GM18909 (cell line): ENCODE measurements at regions not wholly inside any gene's neighbourhood (a gene's known extent, or its start where the extent isn't known, plus 50 kb on each side); places are given as distances from the start of the nearest gene placed in this dataset.
A peak's percentile ranks its signal among the peaks of the same experiment; 100 is the strongest.
"Not testable (repeated sequence)": the region's sequence is repeated elsewhere in the genome, so short reads cannot be mapped to it uniquely, and the experiment has no call there.

Source experiments
- ATAC-seq: cut with Tn5 transposase; IDR thresholded peaks from one replicate; pipeline ENCODE4 v1.9.1; 2021; ENCODE audit warnings: mild to moderate bottlenecking; ENCODE audit not compliant: unreplicated experiment, poor library complexity

DNA sequence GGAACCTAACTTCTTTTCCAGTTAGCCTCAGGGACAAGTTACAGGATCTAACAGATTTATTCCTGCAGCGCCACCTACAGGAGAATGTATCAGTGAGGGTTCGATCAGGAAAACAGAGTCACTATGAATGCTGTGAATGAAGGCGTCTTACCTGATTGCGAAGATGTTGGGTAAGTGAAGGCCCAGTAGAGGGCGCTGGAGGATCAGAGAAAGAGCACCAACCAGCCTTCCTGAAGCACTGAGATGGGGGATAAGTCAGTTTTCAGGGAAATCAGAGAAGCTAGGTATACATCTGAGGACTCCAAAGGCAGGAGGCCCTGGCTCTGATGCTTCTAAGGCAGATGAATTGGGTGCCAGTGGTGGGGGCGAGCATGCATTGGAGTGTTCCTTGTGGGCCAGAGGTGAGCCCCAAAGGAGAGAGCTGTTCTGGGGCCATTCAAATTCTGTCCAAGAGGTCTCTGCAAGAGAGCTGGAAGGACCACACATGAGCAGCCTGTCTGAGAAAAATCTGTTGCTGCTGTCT is 169.9 kb upstream of the AADAT start:
- peak; percentile 99 for ATAC-seq

DNA sequence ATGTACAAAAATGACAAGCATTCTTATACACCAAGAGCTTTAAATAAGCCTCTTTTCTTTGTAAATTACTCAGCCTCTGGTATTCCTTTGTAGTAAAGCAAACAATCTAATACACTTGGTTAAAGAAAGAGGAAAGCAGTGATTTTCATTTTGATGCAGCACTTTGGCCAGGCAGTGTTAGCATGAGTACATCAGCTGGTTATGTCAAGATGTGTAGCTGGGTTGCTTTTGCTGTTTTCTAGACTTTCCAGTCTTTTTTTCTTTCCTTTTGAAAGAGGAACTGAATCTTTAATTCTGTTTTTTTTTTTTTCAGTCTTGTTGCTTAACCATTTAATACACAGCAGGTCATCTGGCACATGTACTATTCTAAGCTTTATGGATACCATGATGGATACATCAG is 167.1 kb upstream of the AADAT start:
- ATAC-seq: no peak

DNA sequence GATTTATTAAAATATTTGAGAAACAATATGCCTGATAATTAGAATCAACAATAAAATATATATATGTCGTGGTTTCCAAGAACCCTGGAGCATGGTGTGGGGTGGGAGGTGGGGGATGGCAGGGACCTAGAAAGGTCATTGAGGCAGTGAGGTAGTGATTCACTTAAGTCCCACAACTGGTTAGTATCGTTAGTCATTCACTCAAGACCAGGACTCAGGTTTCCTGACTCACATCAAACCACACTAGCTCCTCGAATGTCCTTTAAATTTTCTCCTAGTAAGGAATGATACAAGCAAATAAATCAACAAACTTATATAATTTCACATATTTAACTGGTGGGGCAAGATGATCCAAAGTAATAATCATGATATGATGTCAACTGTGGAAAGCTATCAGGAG is 158.8 kb upstream of the AADAT start:
- no peak for ATAC-seq

DNA sequence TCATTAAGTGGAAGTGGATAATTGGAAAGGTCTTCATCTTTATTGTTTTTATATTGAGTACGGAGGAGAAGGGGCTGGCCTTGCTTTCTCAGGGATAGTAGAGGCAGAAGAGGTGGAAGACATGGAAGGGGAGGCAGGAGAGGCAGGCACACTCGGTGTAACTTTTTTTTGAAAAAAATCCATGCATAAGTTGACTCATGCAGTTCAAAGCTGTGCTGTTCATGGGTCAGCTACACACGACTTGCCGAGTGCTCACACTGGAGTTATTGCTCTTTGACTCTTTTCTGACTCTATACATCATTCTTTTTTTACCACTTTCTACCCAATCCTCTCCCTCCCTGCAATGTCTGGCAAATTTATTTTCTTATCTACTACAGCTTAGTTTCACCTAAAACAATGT is 158.3 kb upstream of the AADAT start:
- ATAC-seq: no peak

DNA sequence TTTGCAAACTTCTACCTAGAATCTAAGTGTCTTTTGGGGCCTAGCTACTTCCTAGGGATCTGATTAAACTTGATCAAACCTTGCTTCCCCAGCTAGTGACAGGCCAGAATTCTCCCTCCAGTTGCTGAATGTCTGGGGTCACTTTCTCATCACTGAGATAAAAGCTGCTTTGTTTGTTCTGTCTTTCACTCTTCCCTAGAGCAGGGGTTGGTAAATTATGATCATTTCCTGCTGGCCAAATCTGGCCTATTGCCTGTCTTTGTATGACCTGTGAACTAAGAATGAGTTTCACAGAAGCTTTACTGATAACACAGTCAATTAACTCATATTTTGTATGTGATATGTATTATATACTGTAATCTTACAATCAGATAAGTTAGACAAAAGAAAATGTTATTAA is 157.8 kb upstream of the AADAT start:
- no peak for ATAC-seq

DNA sequence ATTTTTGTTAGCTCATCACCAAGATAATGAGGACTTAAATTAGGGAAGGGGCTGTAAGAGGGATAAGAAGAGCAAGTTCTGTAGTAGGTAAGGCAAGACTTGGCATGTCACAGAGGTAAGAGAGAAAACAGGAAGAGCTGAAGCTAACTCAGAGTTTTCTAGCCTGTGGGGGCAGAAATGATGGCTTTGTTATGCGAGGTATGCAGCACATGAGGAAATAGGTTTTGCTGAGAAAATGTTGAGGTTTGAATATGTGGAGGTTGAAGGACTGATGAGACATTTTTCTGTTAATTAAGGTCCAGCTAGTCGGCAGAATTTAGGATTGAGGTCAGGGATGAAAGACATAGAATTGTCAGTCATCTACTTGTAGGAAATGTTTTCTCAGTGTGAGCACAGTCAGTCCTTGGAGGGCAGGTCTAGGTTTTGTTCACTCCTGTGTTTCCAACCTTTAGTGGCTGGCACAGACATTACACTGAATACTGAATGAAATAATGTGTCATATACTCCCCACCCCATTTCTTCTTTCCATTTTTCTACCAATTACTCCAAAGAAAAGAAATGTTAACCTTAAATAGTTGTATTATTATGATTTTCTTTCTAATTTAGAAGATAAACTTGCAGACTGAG is 154.0 kb upstream of the AADAT start:
- no peak for ATAC-seq

DNA sequence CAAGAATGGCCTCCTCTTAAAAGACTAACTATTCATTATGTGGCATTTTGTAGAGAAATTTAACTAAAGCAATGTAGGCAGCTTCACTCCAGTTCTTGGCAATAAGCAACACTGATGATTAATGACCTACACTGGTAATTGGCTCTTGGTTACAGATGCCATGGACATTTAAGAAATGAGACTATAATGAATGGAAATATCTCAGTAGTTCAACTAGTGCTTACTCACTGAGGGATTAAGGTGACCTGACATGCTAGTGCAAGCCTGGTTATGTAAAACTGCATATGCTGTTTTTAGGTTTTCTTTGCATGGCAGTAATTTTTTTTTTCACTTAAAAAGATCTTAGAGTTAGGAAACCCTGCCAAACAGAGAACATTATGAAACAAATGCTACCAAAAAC is 152.7 kb upstream of the AADAT start:
- ATAC-seq: no peak

DNA sequence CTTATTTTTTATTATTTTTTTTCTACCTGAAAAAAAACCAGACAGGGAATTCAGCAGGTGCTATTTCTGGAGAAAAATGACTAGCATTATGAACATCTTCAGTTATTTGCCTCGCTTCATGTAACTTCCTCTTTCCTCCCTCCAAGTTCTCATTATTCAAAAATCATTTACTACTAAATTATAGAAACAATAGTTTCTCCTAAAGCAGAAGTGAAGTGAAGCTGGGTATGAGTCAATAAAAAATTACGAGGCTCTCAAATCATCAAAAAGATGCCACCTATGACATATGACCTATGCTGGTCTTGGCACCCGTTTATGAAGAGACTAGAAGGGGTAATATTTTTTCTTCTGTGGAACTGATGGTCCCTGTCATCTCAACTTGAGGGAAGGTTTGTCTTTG is 145.0 kb upstream of the AADAT start:
- no peak for ATAC-seq

DNA sequence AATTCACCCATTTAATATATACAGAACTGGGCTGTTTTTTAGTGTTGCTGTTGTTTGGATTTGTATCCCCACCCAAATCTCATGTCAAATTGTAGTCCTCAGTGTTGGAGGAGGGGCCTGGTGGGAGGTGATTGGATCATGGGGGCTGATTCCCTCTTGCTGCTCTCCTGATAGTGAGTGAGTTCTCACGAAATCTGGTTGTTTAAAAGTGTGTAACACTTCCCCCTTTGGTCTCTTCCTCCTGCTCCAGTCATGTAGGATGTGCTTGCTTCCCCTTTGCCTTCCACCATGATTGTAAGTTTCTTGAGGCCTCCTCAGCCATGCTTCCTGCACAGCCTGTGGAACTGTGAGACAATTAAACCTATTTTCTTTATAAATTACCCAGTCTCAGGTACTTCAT is 141.6 kb upstream of the AADAT start:
- ATAC-seq: no peak

DNA sequence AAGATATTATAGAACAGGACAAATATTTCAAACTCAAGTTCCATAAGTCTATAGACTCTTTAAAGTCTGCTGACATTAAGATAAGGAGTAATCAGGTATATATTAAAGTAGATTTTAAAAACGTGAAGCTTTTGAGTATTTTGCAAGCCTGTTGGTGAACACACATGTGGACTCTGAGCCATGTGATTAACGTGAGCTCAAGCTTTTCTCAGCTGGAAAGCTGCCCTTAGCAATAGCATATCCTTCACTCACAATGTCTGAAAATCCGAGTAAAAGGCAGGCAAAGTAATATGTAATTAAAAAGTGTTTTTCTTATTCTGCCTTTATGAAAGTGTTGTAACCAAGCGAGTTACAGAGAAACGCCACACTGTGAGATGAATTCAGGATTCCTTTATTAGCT is 140.5 kb upstream of the AADAT start:
- no peak for ATAC-seq

DNA sequence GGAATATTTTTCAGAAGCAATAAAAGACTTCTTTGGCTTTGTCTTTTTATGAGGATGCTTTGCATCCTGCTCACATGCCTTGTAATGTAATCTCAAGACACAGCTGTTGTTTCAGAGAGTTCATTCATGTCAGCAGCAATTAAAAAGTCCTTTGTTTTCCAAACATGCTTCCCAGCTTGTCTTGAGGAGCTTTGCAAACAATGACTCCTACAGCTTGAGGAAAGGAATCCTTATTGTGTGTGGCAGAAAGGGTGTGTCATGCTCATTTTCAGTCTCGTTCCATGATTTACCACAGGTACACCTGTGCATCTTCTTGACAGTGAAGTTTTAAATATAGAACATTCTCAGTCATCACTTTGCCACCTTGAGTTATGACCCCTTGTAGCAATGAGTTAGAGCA is 139.2 kb upstream of the AADAT start:
- no peak for ATAC-seq

DNA sequence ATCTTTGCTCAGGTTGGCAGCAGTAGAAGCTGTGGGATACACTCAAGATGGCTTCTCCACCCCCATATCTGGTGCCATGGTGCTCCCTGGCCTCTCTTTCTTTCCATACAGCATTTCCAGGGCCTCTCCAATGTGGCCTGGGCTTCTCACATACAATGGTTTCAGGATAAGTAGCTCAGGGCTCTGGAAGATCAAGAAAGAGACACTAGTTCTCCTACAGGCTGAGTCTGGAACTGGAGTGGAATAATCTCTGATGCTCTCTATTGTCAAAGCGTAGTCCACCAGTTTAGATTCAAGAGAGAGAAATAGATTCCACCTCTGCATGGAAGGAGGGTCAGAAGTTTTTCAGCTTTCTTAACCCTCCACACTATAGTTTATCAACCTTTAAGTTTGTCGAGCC is 138.2 kb upstream of the AADAT start:
- ATAC-seq: no peak

DNA sequence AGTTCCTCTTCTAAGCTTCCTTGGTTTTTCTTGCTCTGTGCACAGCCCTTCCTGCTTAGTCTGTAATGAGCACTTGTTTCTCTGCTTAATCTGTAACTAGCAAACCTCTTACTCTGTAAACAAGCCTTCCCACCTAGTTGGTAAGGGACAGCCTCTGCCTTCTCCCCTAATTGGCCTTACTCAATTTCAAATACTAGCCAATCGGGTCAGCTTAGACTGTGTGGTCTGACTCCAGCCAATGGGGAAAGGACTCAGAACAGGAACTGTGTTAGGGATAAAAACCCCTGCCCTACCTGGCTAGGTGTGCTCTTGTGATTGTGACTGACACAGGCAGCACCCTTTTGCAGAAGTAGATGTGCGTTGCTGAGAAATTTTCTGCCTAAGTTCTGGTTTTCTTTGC is 136.5 kb upstream of the AADAT start:
- no peak for ATAC-seq

DNA sequence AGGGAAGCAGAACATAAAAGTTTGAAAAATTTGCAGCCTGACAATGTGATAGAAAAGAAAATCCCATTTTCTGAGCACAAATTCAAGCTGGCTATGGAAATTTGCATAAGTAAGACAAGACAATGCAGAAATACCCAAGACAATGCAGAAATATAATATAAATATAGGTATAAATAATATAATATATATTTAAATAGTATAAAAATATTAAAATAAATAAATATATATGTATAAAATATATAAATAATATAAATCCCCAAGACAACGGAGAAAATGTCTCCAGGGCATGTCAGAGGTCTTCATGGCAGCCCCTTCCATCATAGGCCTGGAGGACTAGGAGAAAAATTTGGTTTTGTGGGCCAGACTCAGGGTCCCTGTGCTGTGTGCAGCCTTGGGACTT is 125.0 kb upstream of the AADAT start:
- no peak for ATAC-seq

DNA sequence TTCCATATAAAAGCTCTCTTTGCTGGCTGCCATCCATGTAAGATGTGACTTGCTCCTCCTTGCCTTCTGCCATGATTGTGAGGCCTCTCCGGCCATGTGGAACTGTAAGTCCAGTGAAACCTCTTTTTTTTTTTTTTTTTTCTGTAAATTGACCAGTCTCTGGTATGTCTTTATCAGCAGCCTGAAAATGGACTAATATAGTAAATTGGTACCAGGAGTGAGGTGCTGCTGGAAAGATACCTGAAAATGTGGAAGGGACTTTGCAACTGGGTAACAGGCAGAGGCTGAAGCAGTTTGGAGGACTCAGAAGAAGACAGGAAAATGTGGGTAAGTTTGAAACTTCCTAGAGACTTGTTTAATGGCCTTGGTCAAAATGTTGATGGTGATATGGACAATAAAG is 124.3 kb upstream of the AADAT start:
- ATAC-seq: no peak

DNA sequence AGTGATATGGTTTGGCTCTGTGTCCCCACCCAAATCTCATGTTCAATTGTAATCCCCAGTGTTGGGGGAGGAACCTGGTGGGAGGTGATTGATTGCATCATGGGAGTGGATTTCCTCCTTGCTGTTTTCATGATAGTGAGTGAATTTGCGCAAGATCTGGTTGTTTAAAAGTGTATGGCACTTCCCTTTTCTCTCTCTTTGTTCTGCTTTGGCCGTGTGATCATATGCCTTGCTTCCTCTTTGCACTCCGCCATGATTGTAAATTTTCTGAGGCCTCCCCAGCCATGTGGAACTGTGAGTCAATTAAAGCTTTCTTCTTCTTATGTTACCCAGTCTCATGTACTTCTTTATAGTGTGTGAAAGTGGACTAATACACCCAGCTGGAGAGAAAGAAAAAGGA is 113.0 kb upstream of the AADAT start:
- no peak for ATAC-seq

DNA sequence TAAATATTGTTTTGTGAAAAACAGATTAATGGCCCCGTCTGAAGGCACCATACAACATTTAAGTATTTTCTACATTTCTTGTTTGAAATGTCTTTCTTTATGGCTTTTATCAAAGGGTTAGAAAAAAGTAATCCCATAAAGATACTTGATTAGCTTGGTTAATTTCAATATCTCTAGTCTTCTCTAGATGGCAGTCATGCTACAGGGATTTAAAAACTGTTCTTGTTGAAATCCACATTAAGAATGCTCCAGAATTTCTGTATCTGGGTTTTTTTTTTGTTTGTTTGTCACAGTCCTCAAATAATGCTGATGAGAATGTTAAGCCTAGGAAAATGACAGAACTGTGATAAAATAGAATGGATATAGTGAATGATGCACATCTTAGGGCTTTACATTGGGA is 109.0 kb upstream of the AADAT start:
- ATAC-seq: no peak

DNA sequence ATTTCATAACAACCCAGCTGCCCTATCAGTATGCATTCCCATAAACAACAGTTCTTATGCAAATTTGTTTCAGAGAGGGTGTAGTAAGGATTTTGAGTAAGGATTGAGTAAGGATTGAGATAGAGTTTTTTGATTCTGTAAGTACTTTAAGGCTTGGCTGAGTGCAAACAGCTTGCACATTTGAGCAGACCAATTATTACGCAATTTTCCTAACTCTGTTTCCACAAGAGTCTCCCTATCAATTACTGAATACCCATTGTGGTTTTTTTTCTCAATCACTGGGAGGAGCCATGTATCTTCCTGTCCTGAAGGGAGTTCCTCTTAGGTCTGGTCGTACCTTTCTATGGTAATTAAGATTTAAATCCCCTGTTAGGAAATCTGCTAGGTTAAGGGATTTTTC is 105.0 kb upstream of the AADAT start:
- ATAC-seq: not testable (repeated sequence)

DNA sequence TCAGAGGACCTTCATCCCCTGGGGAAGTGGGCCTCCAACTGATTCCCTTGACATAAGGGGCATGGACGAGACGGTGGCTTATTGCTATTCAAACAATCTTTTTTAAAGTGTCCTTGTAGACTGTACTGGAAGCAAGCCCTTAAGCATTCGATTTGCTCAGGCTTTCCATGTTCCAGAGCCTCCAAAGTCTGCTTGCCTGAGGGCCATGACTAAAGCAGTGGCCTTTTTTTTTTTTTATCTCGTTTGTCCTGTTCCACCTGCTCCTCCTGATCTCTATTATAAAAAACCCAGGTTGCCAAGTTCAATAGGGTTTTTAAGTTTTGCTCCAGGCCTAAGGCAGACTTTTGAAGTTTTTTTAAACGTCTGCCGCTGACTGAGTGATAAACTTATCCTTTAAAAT is 103.7 kb upstream of the AADAT start:
- ATAC-seq: no peak

DNA sequence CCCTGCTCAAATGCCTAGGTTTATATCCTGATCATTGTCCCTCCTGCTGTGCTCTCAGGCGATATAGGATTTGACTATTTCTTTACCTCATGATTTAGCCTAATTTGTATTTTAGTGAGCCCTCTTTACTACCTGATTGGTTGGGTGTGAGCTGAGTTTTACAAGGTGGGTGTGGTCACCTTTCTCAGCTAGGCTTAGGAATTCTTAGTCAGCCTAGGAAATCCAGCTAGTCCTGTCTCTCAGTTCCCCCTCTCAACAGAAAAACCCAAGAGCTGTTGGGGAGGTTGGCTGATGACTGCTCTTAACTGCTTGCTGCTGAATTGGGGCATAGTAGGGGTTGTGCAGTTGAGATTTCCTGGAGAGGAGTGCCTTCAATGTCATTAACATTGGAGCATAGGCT is 100.5 kb upstream of the AADAT start:
- no peak for ATAC-seq

DNA sequence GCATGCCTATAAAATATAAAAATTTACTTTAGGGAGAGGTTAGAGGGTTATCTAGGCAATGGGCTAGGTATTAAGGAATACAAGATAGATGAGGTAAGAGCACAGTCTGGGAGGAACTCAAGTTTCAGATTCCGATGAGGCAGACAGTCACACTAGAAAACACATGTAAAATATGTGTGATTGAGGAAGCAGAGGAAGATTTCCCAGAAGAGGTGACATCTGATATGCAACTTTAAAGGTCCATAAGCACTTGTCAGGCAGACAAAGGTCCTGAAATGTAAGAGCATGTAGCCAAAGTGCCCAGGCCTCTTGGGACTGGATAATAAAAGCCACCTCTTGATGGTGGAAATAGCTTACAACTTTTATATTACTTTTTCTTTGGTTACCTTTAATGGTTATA is 81.1 kb upstream of the AADAT start:
- no peak for ATAC-seq

DNA sequence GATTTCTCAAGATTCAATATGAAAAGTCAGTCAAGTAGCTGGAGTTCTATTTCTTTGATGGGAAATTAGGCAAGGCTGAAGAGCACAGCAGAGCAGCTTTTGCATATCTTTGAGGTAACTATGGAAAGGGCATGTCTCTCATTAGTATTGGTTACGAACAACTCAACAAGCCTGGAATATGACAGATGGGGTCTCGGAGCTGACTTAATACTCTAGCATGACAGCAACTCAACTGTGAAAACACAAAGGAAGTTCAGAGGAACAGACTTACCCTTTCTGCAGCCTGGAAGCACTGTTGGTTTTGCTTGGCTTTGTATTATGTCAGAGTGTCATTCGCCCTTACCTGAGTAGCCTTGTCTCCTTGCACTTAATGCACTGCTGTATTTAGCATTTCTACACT is 79.9 kb upstream of the AADAT start:
- no peak for ATAC-seq

DNA sequence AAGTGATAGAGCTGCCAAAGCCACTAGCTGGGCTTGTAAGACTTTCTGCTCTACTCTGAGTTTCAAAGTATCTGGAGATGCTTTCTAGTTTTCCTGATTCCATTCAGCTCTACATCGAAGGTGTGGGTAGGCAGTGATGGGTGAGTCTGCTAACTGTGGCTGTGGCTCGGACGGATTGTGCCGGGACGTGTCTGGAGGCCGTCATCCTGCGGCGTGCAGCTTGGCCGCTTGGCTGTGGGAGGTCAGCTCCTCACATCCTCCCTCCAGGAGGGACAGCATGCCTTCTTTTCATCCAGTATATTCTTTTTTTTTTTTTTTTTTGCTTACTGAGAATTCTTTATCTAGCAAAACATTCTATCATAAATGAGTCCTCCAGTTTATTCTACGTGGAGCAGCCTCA is 77.9 kb upstream of the AADAT start:
- no peak for ATAC-seq
